GM19099 (cell line): ENCODE measurements at regions not wholly inside any gene's neighbourhood (a gene's known extent, or its start where the extent isn't known, plus 50 kb on each side); places are given as distances from the start of the nearest gene placed in this dataset.

Source experiments
- POLR2A ChIP-seq: IDR thresholded peaks from 3 replicates; pipeline ENCODE4 v1.6.1; 2011; ENCODE audit warnings: low read depth; ENCODE audit not compliant: insufficient read length; ENCODE audit errors: extremely low read depth

DNA sequence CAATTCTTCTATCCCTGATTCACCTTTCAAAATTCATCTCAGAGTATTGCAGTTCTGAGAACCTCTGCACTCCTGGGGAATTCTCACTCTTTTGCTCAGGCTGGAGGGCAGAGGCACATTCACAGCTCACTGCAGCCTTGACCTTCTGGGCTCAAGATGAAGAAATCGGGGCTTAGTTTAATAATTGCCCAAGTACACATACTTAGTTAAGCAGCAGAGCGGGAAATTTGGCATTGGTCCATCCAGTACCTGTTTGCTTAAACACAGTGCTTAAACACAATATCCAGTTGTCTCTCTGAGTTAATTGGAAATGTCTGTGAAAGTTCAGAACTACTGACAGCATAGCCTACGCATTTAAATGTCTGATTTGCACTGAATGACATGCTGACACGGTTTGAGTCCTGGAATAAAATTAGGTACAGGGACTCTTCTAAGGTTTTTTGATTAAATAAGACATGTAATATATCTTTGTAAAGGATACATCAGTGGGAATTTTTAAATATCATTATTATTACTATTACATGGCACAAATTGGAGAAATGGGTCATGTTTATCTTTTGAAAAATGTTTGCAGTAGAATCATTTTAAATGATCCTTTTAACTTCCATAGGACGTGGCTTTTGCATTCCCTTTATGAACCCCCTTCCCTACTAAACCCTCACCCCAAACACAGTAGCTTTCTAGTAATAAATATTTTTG is 337.4 kb downstream of the SRGAP2C start:
- TF ChIP-seq POLR2A, result no peak

- no peak for TF ChIP-seq POLR2A
Observed at GRCh38 chr1:121525355-121525754, 340.6 kb downstream of the SRGAP2C start.

GRCh38 chr1:121538943-121539575 is 354.3 kb downstream of the SRGAP2C start:
- no peak for TF ChIP-seq POLR2A

GRCh38 chr1:121544500-121544899 is 359.7 kb downstream of the SRGAP2C start:
- no peak for TF ChIP-seq POLR2A

- TF ChIP-seq POLR2A, result no peak
Observed at GRCh38 chr1:121546830-121547591, 362.2 kb downstream of the SRGAP2C start.

DNA sequence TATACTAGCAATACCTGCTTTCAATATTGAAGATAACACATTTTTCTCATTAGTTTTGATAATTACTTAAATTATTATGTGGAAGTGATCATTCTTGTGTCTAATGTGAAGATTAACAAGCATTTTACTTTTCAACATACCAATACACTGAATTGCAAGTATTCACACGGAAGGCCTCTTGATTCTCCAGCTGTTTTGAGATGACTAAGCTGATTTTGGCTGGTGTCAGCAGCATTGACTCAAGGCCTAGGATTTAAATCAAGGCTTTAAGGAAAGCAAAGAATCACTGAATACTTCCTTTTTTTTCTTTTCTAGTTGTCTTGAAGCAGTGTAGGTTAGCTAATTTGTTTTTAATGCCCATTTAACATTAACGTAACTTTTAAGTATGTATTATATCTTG is 373.7 kb downstream of the SRGAP2C start:
- TF ChIP-seq POLR2A, result no peak

DNA sequence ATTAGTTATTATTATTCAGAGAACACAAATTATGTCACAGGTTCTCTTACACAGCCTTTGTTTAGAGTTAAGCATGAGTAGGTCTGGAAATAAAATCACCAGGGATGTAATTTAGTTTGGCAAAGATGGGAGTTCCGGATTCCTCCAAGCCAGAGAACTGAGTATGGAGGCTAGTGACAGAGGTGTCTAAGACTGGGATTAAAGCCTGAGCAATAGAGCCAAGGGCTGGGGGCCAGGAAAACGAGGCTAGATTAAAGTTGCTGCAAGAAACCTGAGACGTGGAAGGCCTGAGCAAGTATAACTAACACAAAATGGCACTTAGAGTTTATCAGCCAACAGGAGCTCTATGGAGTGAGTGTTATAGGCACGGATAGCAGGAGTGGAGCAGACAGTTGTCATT is 381.6 kb downstream of the SRGAP2C start:
- TF ChIP-seq POLR2A, result no peak

- TF ChIP-seq POLR2A, result no peak
Observed at GRCh38 chr1:121569428-121569827, 384.7 kb downstream of the SRGAP2C start.

GRCh38 chr1:121586369-121587229 is 401.8 kb downstream of the SRGAP2C start:
- TF ChIP-seq POLR2A, result no peak

- no peak for TF ChIP-seq POLR2A
Observed at GRCh38 chr1:121587230-121587569, 402.4 kb downstream of the SRGAP2C start.

DNA sequence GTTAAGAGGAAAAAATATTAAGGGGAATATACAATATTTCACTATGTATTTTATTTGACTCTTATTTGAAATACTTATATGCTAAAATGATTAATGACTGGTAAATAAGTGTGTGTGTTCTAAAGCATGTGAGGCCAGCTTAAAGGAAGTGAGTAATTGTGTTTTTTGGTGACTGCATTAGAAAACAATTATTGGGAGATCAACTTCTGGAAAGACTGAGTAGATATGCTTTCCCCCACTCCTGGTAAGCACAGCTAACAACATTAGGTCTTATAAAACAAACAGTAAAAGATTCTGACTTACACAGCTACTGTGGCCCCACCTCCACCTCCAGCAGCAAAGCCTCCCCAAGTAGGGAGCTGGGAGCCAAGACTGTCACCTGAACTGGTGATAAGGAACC is 403.0 kb downstream of the SRGAP2C start:
- TF ChIP-seq POLR2A, result no peak

- TF ChIP-seq POLR2A, result no peak
Observed at GRCh38 chr1:121594096-121594495, 409.3 kb downstream of the SRGAP2C start.

DNA sequence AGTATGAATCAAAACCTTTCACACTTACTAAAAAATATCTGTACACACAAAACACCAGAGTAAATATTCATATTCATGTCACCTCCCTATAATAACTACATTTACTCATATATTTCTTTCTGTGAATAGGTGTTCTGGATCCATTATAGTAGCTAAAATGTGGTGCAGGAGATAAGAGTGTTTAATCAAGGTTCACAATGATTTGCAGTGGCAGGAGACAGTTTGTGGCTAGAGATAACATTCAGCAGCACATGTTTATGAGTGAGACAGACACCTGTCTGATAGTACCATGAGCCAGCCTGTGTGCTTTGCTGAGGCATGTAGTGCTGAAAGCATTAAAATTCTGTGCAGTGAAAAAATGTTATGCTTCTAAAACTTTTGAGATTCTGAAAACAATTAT is 410.3 kb downstream of the SRGAP2C start:
- TF ChIP-seq POLR2A, result no peak
